Left cardiac atrium (tissue), 4 donors: ENCODE measurements at regions not wholly inside any gene's neighbourhood (a gene's known extent, or its start where the extent isn't known, plus 50 kb on each side); places are given as distances from the start of the nearest gene placed in this dataset.

Experiments
- ATAC-seq, 2 donors: fragments of 200-7000 bp; cut with Tn5 transposase; one replicate each; pipeline ENCODE4 v1.9.1; 2020; ENCODE audit warnings: mild to moderate bottlenecking in 2 of 2, moderate library complexity in 2 of 2
- DNase-seq: peaks from one replicate; pipeline ENCODE4 v3.0.0-alpha.2; 2020
- intact Hi-C, 2 donors: fragments of 100-400 bp; cut with DNase I; formaldehyde crosslinking; loops; one replicate each; pipeline versions ENCODE4 v1.14.1 to v1.15.1; 2022 to 2023
- donor health status: DM: no; HTN: yes; CAD: no.
- donor health status: DM: no; HTN: yes; CAD: no; lungs with severe emphysema.
- donor health status: DM: yes; HTN: yes; CAD: no.
- donor health status: Dilated cardiomyopathy.

GRCh38 chr1:22217811-22218460, 75.0 kb upstream of the WNT4 start:
- ATAC-seq (no peak), DNase-seq (no peak)
- intact Hi-C loops = no loop called here

- intact Hi-C loops = no loop called here
- DNase-seq (no peak), ATAC-seq (no peak)
These were observed 75.8 kb upstream of the WNT4 start for GRCh38 chr1:22218618-22219250.

GRCh38 chr1:22221233-22221780, 78.4 kb upstream of the WNT4 start:
- DNase-seq (no peak), ATAC-seq (no peak)
- intact Hi-C loops = no loop called here

GRCh38 chr1:22222723-22223122, 79.8 kb upstream of the WNT4 start:
- no peak for ATAC-seq
- DNase-seq = no peak
- intact Hi-C loops = no loop called here

- intact Hi-C loops = no loop called here
- DNase-seq = no peak
These were observed 80.3 kb upstream of the WNT4 start for GRCh38 chr1:22223176-22223575.

GRCh38 chr1:22224091-22224490, 81.2 kb upstream of the WNT4 start:
- DNase-seq = no peak
- ATAC-seq = no peak
- intact Hi-C loops = no loop called here

More at GRCh38 chr1:22223176-22223575, 80.3 kb upstream of the WNT4 start:
- ATAC-seq = no peak

GRCh38 chr1:22224631-22225030, 81.7 kb upstream of the WNT4 start:
- DNase-seq = no peak
- intact Hi-C loops = no loop called here

GRCh38 chr1:22225858-22226589, 83.1 kb upstream of the WNT4 start:
- intact Hi-C loops = no loop called here
- DNase-seq (no peak), ATAC-seq (no peak)

More at GRCh38 chr1:22224631-22225030, 81.7 kb upstream of the WNT4 start:
- ATAC-seq = no peak

- ATAC-seq = no peak
- DNase-seq = no peak
- intact Hi-C loops = no loop called here
These were observed 85.2 kb upstream of the WNT4 start for GRCh38 chr1:22228074-22228473.

GRCh38 chr1:22228505-22228911, 85.6 kb upstream of the WNT4 start:
- intact Hi-C loops = no loop called here
- ATAC-seq (no peak), DNase-seq (no peak)

- DNase-seq = no peak
- no peak for ATAC-seq
These were observed 86.5 kb upstream of the WNT4 start for GRCh38 chr1:22229379-22229778.

GRCh38 chr1:22231068-22231593, 88.2 kb upstream of the WNT4 start:
- intact Hi-C loops = no loop called here
- DNase-seq = no peak
- ATAC-seq = no peak

More at GRCh38 chr1:22229379-22229778, 86.5 kb upstream of the WNT4 start:
- intact Hi-C loops = no loop called here

GRCh38 chr1:22231995-22232690, 89.2 kb upstream of the WNT4 start:
- intact Hi-C loops = no loop called here
- DNase-seq (no peak), ATAC-seq (no peak)

GRCh38 chr1:22233222-22233621, 90.3 kb upstream of the WNT4 start:
- no peak for DNase-seq
- no peak for ATAC-seq
- intact Hi-C loops = no loop called here

- intact Hi-C loops = no loop called here
- DNase-seq (no peak), ATAC-seq (no peak)
These were observed 91.7 kb upstream of the WNT4 start for GRCh38 chr1:22234476-22235030.

- ATAC-seq = no peak
- DNase-seq = no peak
- intact Hi-C loops = no loop called here
These were observed 93.3 kb upstream of the WNT4 start for GRCh38 chr1:22236166-22236565.

GRCh38 chr1:22236900-22237299, 94.0 kb upstream of the WNT4 start:
- ATAC-seq (no peak), DNase-seq (no peak)
- intact Hi-C loops = no loop called here

GRCh38 chr1:22237433-22238093, 94.7 kb upstream of the WNT4 start:
- DNase-seq (no peak), ATAC-seq (no peak)
- intact Hi-C loops = no loop called here
